SK-MEL-5 (cell line): ENCODE measurements at regions not wholly inside any gene's neighbourhood (a gene's known extent, or its start where the extent isn't known, plus 50 kb on each side); places are given as distances from the start of the nearest gene placed in this dataset.
"Not testable (repeated sequence)": the region's sequence is repeated elsewhere in the genome, so short reads cannot be mapped to it uniquely, and the experiment has no call there.

Experiments used
- DNase-seq: peaks from one replicate; pipeline ENCODE4 v3.0.0-alpha.2; 2016; ENCODE audit warnings: low read depth, low spot score
- in situ Hi-C: cut with HindIII; loops from 2 replicates; pipeline ENCODE4 v1.10.0; 2016; ENCODE audit warnings: low sequenced_read_pairs, high pct_unique_total_duplicates, low pct_unique_long_range_greater_than_20kb

GRCh38 chr13:44040070-44040817, 160.5 kb downstream of the LACC1 start:
- in situ Hi-C loops, result loop anchor here (25.0 kb wide), 1 partner anchor 397 kb away; no protein-coding TSS in a partner anchor
- no peak for DNase-seq

- in situ Hi-C loops, result loop anchor here (25.0 kb wide), 1 partner anchor 397 kb away; no protein-coding TSS in a partner anchor
- no peak for DNase-seq
These were observed 161.1 kb downstream of the LACC1 start for GRCh38 chr13:44040818-44041100.

- no peak for DNase-seq
- in situ Hi-C loops, result loop anchor here (25.0 kb wide), 1 partner anchor 393 kb away; no protein-coding TSS in a partner anchor
These were observed 165.0 kb downstream of the LACC1 start for GRCh38 chr13:44044547-44045179.

- DNase-seq, result no peak
- in situ Hi-C loops, result loop anchor here (25.0 kb wide), 1 partner anchor 392 kb away; no protein-coding TSS in a partner anchor
These were observed 165.5 kb downstream of the LACC1 start for GRCh38 chr13:44045180-44045562.

GRCh38 chr13:44046428-44046827, 166.7 kb downstream of the LACC1 start:
- no peak for DNase-seq
- in situ Hi-C loops, result loop anchor here (25.0 kb wide), 1 partner anchor 391 kb away; no protein-coding TSS in a partner anchor

GRCh38 chr13:44048326-44048725, 168.6 kb downstream of the LACC1 start:
- DNase-seq, result peak; percentile 58
- in situ Hi-C loops, result loop anchor here (25.0 kb wide), 1 partner anchor 389 kb away; no protein-coding TSS in a partner anchor

- no peak for DNase-seq
- in situ Hi-C loops, result loop anchor here (25.0 kb wide), 1 partner anchor 388 kb away; no protein-coding TSS in a partner anchor
These were observed 169.6 kb downstream of the LACC1 start for GRCh38 chr13:44049081-44049945.

- peak; percentile 65 for DNase-seq
- in situ Hi-C loops, result no loop called here
These were observed 170.9 kb downstream of the LACC1 start for GRCh38 chr13:44050450-44051063.

- DNase-seq, result no peak
- in situ Hi-C loops, result no loop called here
These were observed 171.7 kb downstream of the LACC1 start for GRCh38 chr13:44051405-44051804.

- no peak for DNase-seq
- in situ Hi-C loops, result no loop called here
These were observed 172.4 kb downstream of the LACC1 start for GRCh38 chr13:44051918-44052675.

GRCh38 chr13:44052780-44053184, 173.1 kb downstream of the LACC1 start:
- in situ Hi-C loops, result no loop called here
- DNase-seq, result no peak

- in situ Hi-C loops, result no loop called here
- no peak for DNase-seq
These were observed 173.5 kb downstream of the LACC1 start for GRCh38 chr13:44053208-44053607.

GRCh38 chr13:44054525-44054924, 174.8 kb downstream of the LACC1 start:
- no peak for DNase-seq
- in situ Hi-C loops, result no loop called here

GRCh38 chr13:44055681-44056080, 176.0 kb downstream of the LACC1 start:
- in situ Hi-C loops, DNase-seq: not testable (repeated sequence)

- DNase-seq, result no peak
- in situ Hi-C loops, result no loop called here
These were observed 178.4 kb downstream of the LACC1 start for GRCh38 chr13:44058067-44058466.

- no peak for DNase-seq
- in situ Hi-C loops, result no loop called here
These were observed 179.0 kb downstream of the LACC1 start for GRCh38 chr13:44058624-44059215.

GRCh38 chr13:44061876-44062275, 182.2 kb downstream of the LACC1 start:
- in situ Hi-C loops, result no loop called here

More at GRCh38 chr13:44061876-44062275, 182.2 kb downstream of the LACC1 start:
- no peak for DNase-seq
